ENCODE measurements at regions not wholly inside any gene's neighbourhood (a gene's known extent, or its start where the extent isn't known, plus 50 kb on each side); places are given as distances from the start of the nearest gene placed in this dataset.

DNA sequence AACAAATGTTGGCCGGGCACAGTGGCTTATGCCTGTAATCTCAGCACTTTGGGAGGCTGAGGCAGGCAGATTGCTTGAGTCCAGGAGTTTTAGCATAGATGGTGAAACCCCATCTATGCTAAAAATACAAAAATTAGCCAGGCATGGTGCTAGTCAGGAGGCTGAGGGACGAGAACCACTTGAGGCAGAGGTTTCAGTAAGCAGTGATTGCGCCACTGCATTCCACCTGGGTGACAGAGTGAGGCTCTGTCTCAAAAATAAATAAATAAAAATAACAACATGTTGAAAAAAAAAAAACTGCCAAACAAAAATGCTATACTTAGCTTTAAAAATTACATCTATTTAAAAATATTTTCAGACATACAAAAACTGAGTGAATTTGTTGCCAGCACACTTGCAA lies 374.2 kb upstream of the SMIM31 start:
- TF ChIP-seq, protein P1, sequence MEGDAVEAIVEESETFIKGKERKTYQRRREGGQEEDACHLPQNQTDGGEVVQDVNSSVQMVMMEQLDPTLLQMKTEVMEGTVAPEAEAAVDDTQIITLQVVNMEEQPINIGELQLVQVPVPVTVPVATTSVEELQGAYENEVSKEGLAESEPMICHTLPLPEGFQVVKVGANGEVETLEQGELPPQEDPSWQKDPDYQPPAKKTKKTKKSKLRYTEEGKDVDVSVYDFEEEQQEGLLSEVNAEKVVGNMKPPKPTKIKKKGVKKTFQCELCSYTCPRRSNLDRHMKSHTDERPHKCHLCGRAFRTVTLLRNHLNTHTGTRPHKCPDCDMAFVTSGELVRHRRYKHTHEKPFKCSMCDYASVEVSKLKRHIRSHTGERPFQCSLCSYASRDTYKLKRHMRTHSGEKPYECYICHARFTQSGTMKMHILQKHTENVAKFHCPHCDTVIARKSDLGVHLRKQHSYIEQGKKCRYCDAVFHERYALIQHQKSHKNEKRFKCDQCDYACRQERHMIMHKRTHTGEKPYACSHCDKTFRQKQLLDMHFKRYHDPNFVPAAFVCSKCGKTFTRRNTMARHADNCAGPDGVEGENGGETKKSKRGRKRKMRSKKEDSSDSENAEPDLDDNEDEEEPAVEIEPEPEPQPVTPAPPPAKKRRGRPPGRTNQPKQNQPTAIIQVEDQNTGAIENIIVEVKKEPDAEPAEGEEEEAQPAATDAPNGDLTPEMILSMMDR (conservative IDR thresholded peaks at IDR 0.05): no peak
- peaks cover 39% of the 10 kb centered on the region for H3K27me3 Mint-ChIP-seq (ENCODE audit: insufficient read depth)
- peaks cover 4% of the 10 kb centered on the region for H3K4me1 Mint-ChIP-seq
- no peak overlapping the region for H3K4me3 ChIP-seq (ENCODE audit: low read length)
- H3K36me3 Mint-ChIP-seq (ENCODE audit: low read depth): no peaks in the 10 kb centered on the region
- H3K9me3 Mint-ChIP-seq: no peaks in the 10 kb centered on the region
- no peak overlapping the region for H3K27ac ChIP-seq (ENCODE audit: low read depth, low read length)
- no peaks in the 10 kb centered on the region for H3K9me3 ChIP-seq (ENCODE audit: control insufficient read depth, low read length)
- H3K9ac ChIP-seq (ENCODE audit: extremely low read depth, low read length, poor library complexity, severe bottlenecking): no peak overlapping the region
- DNase-seq: no peak
- peaks cover 40% of the 10 kb centered on the region for H3K27me3 ChIP-seq (ENCODE audit: control insufficient read depth, insufficient read depth, low read length, poor library complexity, severe bottlenecking)
- no peaks in the 10 kb centered on the region for H3K4me1 ChIP-seq (ENCODE audit: control insufficient read depth, insufficient read depth, low read length)
- no peak overlapping the region for H3K4me3 Mint-ChIP-seq
- 88 to 100% methylated on average over 2 to 3 of the region's 3 CpGs for WGBS, 2 experiments (ENCODE audit: insufficient coverage in 1 of 2, insufficient read length in 1 of 2)
- H3K27ac Mint-ChIP-seq: no peak overlapping the region
- no peaks in the 10 kb centered on the region for H3K36me3 ChIP-seq (ENCODE audit: control insufficient read depth, insufficient read depth, low read length)

DNA sequence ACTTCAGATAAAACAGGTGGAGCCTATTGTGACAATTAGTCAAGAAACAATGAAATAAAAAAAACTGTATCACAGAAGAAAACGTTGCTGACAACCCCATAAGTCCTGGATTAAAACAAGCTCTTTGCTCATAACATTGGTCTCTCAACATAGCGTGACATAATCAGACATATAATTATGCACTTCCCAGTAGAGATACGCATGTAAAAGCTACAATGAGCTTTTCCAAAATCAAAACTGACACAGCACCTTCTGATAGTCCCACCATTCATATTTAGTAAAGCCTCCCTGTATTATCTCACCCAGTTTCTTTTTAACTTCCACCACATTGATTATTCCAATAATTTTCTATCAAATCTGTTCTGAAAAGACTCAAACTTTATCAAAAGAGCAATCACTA lies 372.1 kb upstream of the SMIM31 start:
- 89 to 91% methylated on average over 3 of the region's 3 CpGs for WGBS, 2 experiments (ENCODE audit: insufficient coverage in 1 of 2, insufficient read length in 1 of 2)
- H3K4me3 ChIP-seq (ENCODE audit: low read length): no peak overlapping the region
- Mint-ChIP-seq H3K9me3 (no peaks in the 10 kb centered on the region), H3K36me3 (ENCODE audit: low read depth) (no peaks in the 10 kb centered on the region), H3K27me3 (ENCODE audit: insufficient read depth) (peaks cover 50% of the 10 kb centered on the region), H3K27ac (no peak overlapping the region), H3K4me3 (no peak overlapping the region), H3K4me1 (peaks cover 4% of the 10 kb centered on the region)
- H3K27ac ChIP-seq (ENCODE audit: low read depth, low read length): no peak overlapping the region
- peaks cover 50% of the 10 kb centered on the region for H3K27me3 ChIP-seq (ENCODE audit: control insufficient read depth, insufficient read depth, low read length, poor library complexity, severe bottlenecking)
- H3K4me1 ChIP-seq (ENCODE audit: control insufficient read depth, insufficient read depth, low read length): no peaks in the 10 kb centered on the region
- TF ChIP-seq, protein P1 (conservative IDR thresholded peaks at IDR 0.05): no peak
- no peak for DNase-seq
- no peak overlapping the region for H3K9ac ChIP-seq (ENCODE audit: extremely low read depth, low read length, poor library complexity, severe bottlenecking)
- no peaks in the 10 kb centered on the region for H3K36me3 ChIP-seq (ENCODE audit: control insufficient read depth, insufficient read depth, low read length)
- no peaks in the 10 kb centered on the region for H3K9me3 ChIP-seq (ENCODE audit: control insufficient read depth, low read length)

DNA sequence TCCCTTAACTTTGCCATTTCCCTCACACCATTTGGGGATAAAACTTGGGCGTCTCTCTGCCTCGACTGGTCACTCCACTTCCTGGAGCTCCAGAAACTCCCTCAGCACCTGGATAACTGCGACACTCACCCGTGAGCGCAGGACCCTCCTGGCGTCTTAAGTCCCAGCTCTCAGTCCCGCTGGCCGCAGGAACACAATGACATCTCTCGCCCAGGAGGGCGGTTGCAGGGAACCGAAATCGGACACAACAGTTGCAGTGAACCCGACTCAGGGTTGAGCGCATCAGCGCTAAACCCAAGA lies 370.9 kb upstream of the SMIM31 start:
- Histone ChIP-seq H3K36me3 (ENCODE audit: control insufficient read depth, insufficient read depth, low read length) (no peaks in the 10 kb centered on the region), H3K27ac (ENCODE audit: low read depth, low read length) (no peak overlapping the region), H3K4me1 (ENCODE audit: control insufficient read depth, insufficient read depth, low read length) (no peaks in the 10 kb centered on the region), H3K27me3 (ENCODE audit: control insufficient read depth, insufficient read depth, low read length, poor library complexity, severe bottlenecking) (peaks cover 50% of the 10 kb centered on the region), H3K9me3 (ENCODE audit: control insufficient read depth, low read length) (no peaks in the 10 kb centered on the region), H3K4me3 (ENCODE audit: low read length) (peak overlapping the region; percentile 80), H3K9ac (ENCODE audit: extremely low read depth, low read length, poor library complexity, severe bottlenecking) (no peak overlapping the region)
- WGBS, 2 experiments (ENCODE audit: insufficient coverage in 1 of 2, insufficient read length in 1 of 2): 0 to 1% methylated on average over 10 to 15 of the region's 15 CpGs
- no peaks in the 10 kb centered on the region for H3K36me3 Mint-ChIP-seq (ENCODE audit: low read depth)
- H3K4me3 Mint-ChIP-seq: peak overlapping the region; percentile 70
- TF ChIP-seq, protein P1 (conservative IDR thresholded peaks at IDR 0.05): no peak
- H3K4me1 Mint-ChIP-seq: peaks cover 4% of the 10 kb centered on the region
- no peaks in the 10 kb centered on the region for H3K9me3 Mint-ChIP-seq
- H3K27me3 Mint-ChIP-seq (ENCODE audit: insufficient read depth): peaks cover 50% of the 10 kb centered on the region
- DNase-seq: no peak
- no peak overlapping the region for H3K27ac Mint-ChIP-seq
